NCI-H446 treated with DMSO at 0.1 percent for 48 hours (cell line): ENCODE measurements at regions not wholly inside any gene's neighbourhood (a gene's known extent, or its start where the extent isn't known, plus 50 kb on each side); places are given as distances from the start of the nearest gene placed in this dataset.

Experiments used
- DNase-seq: peaks from one replicate; lab custom pipeline; 2025; lab: John Stamatoyannopoulos, UW

GRCh38 chr20:56800088-56800487, 171.0 kb downstream of the TFAP2C start:
- DNase-seq: no peak

GRCh38 chr20:56801971-56802755, 173.1 kb downstream of the TFAP2C start:
- DNase-seq: no peak

GRCh38 chr20:56802805-56803204, 173.7 kb downstream of the TFAP2C start:
- DNase-seq: no peak

GRCh38 chr20:56805313-56805712, 176.2 kb downstream of the TFAP2C start:
- no peak for DNase-seq

- no peak for DNase-seq
Observed at GRCh38 chr20:56805966-56806365, 176.9 kb downstream of the TFAP2C start.

- no peak for DNase-seq
Observed at GRCh38 chr20:56806952-56807517, 177.9 kb downstream of the TFAP2C start.

GRCh38 chr20:56808117-56808725, 179.1 kb downstream of the TFAP2C start:
- DNase-seq: no peak

GRCh38 chr20:56808732-56809131, 179.6 kb downstream of the TFAP2C start:
- DNase-seq: no peak

GRCh38 chr20:56809668-56810067, 180.6 kb downstream of the TFAP2C start:
- DNase-seq: no peak

GRCh38 chr20:56810141-56810540, 181.0 kb downstream of the TFAP2C start:
- no peak for DNase-seq

- DNase-seq: no peak
Observed at GRCh38 chr20:56815796-56816195, 186.7 kb downstream of the TFAP2C start.

- DNase-seq: no peak
Observed at GRCh38 chr20:56816349-56816748, 187.2 kb downstream of the TFAP2C start.

GRCh38 chr20:56817780-56818675, 188.9 kb downstream of the TFAP2C start:
- DNase-seq: no peak

GRCh38 chr20:56820984-56821383, 191.9 kb downstream of the TFAP2C start:
- DNase-seq: no peak

- no peak for DNase-seq
Observed at GRCh38 chr20:56826306-56826704, 197.2 kb downstream of the TFAP2C start.

GRCh38 chr20:56826705-56827665, 197.9 kb downstream of the TFAP2C start:
- no peak for DNase-seq

- no peak for DNase-seq
Observed at GRCh38 chr20:56827763-56828162, 198.7 kb downstream of the TFAP2C start.

- DNase-seq: no peak
Observed at GRCh38 chr20:56828402-56828801, 199.3 kb downstream of the TFAP2C start.

- no peak for DNase-seq
Observed at GRCh38 chr20:56829788-56830385, 200.8 kb downstream of the TFAP2C start.

- no peak for DNase-seq
Observed at GRCh38 chr20:56831795-56832194, 202.7 kb downstream of the TFAP2C start.

- DNase-seq: no peak
Observed at GRCh38 chr20:56833427-56833826, 204.3 kb downstream of the TFAP2C start.
